ENCODE measurements at regions not wholly inside any gene's neighbourhood (a gene's known extent, or its start where the extent isn't known, plus 50 kb on each side); places are given as distances from the start of the nearest gene placed in this dataset.

GRCh38 chr6:26288155-26288554 lies 76.8 kb upstream of the BTN3A2 start:
- intact Hi-C loops (cut with micrococcal nuclease; ENCODE audit: unreplicated experiment) (loop anchor here (10.0 kb wide), 1 partner anchor 103 kb away; a partner anchor contains a TSS), in situ Hi-C loops (cut with HindIII; ENCODE audit: low pct_unique_long_range_greater_than_20kb, low sequenced_read_pairs) (no loop called here)

GRCh38 chr6:26290941-26291340 lies 74.1 kb upstream of the BTN3A2 start:
- Histone ChIP-seq H3K9me3 (ENCODE audit: control insufficient read depth, insufficient read depth, low read depth, low read length) (peaks cover 12% of the 10 kb centered on the region; the same call in 1 of the 2 replicates), H3K4me3 (ENCODE audit: low read depth in 2 of 2, low read length in 2 of 2) (no peak overlapping the region), H3K27me3 (ENCODE audit: control insufficient read depth, insufficient read depth, low read length) (no peaks in the 10 kb centered on the region), H3K36me3 (ENCODE audit: control insufficient read depth, insufficient read depth, low read length) (no peaks in the 10 kb centered on the region), H3K27ac (ENCODE audit: low read length) (no peak overlapping the region), H3K4me1 (ENCODE audit: control insufficient read depth, insufficient read depth, low read length) (no peaks in the 10 kb centered on the region; the same call in 1 of the 2 replicates)
- DNase-seq (ENCODE audit: low read depth, low spot score), result no peak
- TF ChIP-seq CTCF (IDR thresholded peaks at IDR 0.05), result no peak
- no peak for TF ChIP-seq POLR2AphosphoS5 (IDR thresholded peaks at IDR 0.05; ENCODE audit: low read depth, low read length)
- no peak for TF ChIP-seq REST (IDR thresholded peaks at IDR 0.05; ENCODE audit: insufficient read depth in 1 of 2, low read depth in 2 of 2, low read length in 1 of 2)
- intact Hi-C loops (cut with micrococcal nuclease; ENCODE audit: unreplicated experiment), result no loop called here
- in situ Hi-C loops (cut with HindIII; ENCODE audit: low pct_unique_long_range_greater_than_20kb, low sequenced_read_pairs), result no loop called here
- ATAC-seq, result no peak
- ChIA-PET POLR2A (interaction anchor here (0.6 to 0.7 kb wide), 2 partner anchors 58 to 856 kb away, joined by 3 read pairs; no protein-coding TSS in a partner anchor), CTCF (no interaction called here)
- BruUV-seq (replicated peaks), result no TSS peak

More at GRCh38 chr6:26288155-26288554, 76.8 kb upstream of the BTN3A2 start:
- H3K27ac ChIP-seq (ENCODE audit: low read length), result no peak overlapping the region
- no TSS peak for BruUV-seq (replicated peaks)
- peaks cover 2% of the 10 kb centered on the region for H3K4me1 ChIP-seq (ENCODE audit: control insufficient read depth, insufficient read depth, low read length)
- no peak for TF ChIP-seq POLR2AphosphoS5 (IDR thresholded peaks at IDR 0.05; ENCODE audit: low read depth, low read length)
- no peak for TF ChIP-seq TCF7L2 (IDR thresholded peaks at IDR 0.05; ENCODE audit: low read depth, low read length)
- no peak for TF ChIP-seq REST (IDR thresholded peaks at IDR 0.05; ENCODE audit: insufficient read depth in 1 of 2, low read depth in 2 of 2, low read length in 1 of 2)
- no peak for TF ChIP-seq CTCF (IDR thresholded peaks at IDR 0.05)
- TF ChIP-seq SIN3A (IDR thresholded peaks at IDR 0.05; ENCODE audit: borderline replicate concordance, insufficient read depth, low read depth, low read length), result no peak
- ChIA-PET POLR2A (no interaction called here), CTCF (no interaction called here)
- H3K9me3 ChIP-seq (ENCODE audit: control insufficient read depth, insufficient read depth, low read depth, low read length), result peaks cover 12% of the 10 kb centered on the region; the same call in 1 of the 2 replicates
- no peak for DNase-seq (ENCODE audit: low read depth, low spot score)
- ATAC-seq, result no peak
- H3K4me3 ChIP-seq (ENCODE audit: low read depth in 2 of 2, low read length in 2 of 2), result no peak overlapping the region
- H3K27me3 ChIP-seq (ENCODE audit: control insufficient read depth, insufficient read depth, low read length), result no peaks in the 10 kb centered on the region
- H3K36me3 ChIP-seq (ENCODE audit: control insufficient read depth, insufficient read depth, low read length), result no peaks in the 10 kb centered on the region
